H9 (cell line): ENCODE measurements at regions not wholly inside any gene's neighbourhood (a gene's known extent, or its start where the extent isn't known, plus 50 kb on each side); places are given as distances from the start of the nearest gene placed in this dataset.

Experiments used
- DNase-seq: peaks from one replicate; pipeline ENCODE4 v3.0.0-alpha.2; 2017
- H2AFZ ChIP-seq: one replicate; pipeline ENCODE4 v1.6.1; 2013; ENCODE audit warnings: mild to moderate bottlenecking, low read length, control low read depth, moderate library complexity
- H2AK5ac ChIP-seq: 2 replicates; pipeline ENCODE4 v1.6.1; 2013; ENCODE audit warnings: low read length, control low read depth, mixed read lengths; ENCODE audit not compliant: insufficient read length
- H2BK120ac ChIP-seq: one replicate; pipeline ENCODE4 v1.6.1; 2013; ENCODE audit warnings: low read depth, mild to moderate bottlenecking, low read length, control low read depth, inconsistent platforms; ENCODE audit not compliant: poor library complexity, severe bottlenecking
- H2BK12ac ChIP-seq: 2 replicates; pipeline ENCODE4 v1.6.1; 2013; ENCODE audit warnings: low read length, control low read depth, mixed read lengths, low read depth; ENCODE audit not compliant: insufficient read length
- H2BK15ac ChIP-seq: 2 replicates; pipeline ENCODE4 v1.6.1; 2013; ENCODE audit warnings: low read depth, low read length, control low read depth
- H2BK20ac ChIP-seq: one replicate; pipeline ENCODE4 v1.6.1; 2013; ENCODE audit warnings: low read depth, mild to moderate bottlenecking, low read length, control low read depth, inconsistent platforms; ENCODE audit not compliant: poor library complexity, severe bottlenecking
- H2BK5ac ChIP-seq: 2 replicates; pipeline ENCODE4 v1.6.1; 2013; ENCODE audit warnings: low read length, control low read depth, mixed read lengths; ENCODE audit not compliant: insufficient read length
- H3K14ac ChIP-seq: 2 replicates; pipeline ENCODE4 v1.6.1; 2013; ENCODE audit warnings: low read length, control low read depth; ENCODE audit not compliant: insufficient read depth
- H3K18ac ChIP-seq: 2 replicates; pipeline ENCODE4 v1.6.1; 2013; ENCODE audit warnings: low read depth, mild to moderate bottlenecking, mixed read lengths, low read length, control low read depth; ENCODE audit not compliant: insufficient read length
- H3K23ac ChIP-seq: 2 replicates; pipeline ENCODE4 v1.6.1; 2013; ENCODE audit warnings: low read length, control low read depth, mixed read lengths, low read depth; ENCODE audit not compliant: insufficient read length
- H3K23me2 ChIP-seq: 2 replicates; pipeline ENCODE4 v1.6.1; 2013; ENCODE audit warnings: low read depth, mild to moderate bottlenecking, mixed read lengths, low read length, control low read depth; ENCODE audit not compliant: insufficient read length, poor library complexity, severe bottlenecking
- H3K27ac ChIP-seq: 2 replicates; pipeline ENCODE4 v1.5.1; 2013; ENCODE audit warnings: low read length, control low read depth, mixed read lengths, low read depth; ENCODE audit not compliant: insufficient read length
- H3K27me3 ChIP-seq: 2 replicates; pipeline ENCODE4 v1.6.1; 2013; ENCODE audit warnings: low read length, control low read depth, inconsistent platforms; ENCODE audit not compliant: insufficient read depth
- H3K4ac ChIP-seq: 2 replicates; pipeline ENCODE4 v1.6.1; 2013; ENCODE audit warnings: low read depth, mild to moderate bottlenecking, control low read depth, inconsistent platforms, low read length, moderate library complexity
- H3K4me1 ChIP-seq: 2 replicates; pipeline ENCODE4 v1.6.1; 2013; ENCODE audit warnings: low read length, control low read depth, inconsistent platforms; ENCODE audit not compliant: insufficient read depth
- H3K4me2 ChIP-seq: 2 replicates; pipeline ENCODE4 v1.6.1; 2013; ENCODE audit warnings: low read length, control low read depth, mixed read lengths; ENCODE audit not compliant: insufficient read length, insufficient read depth
- H3K56ac ChIP-seq: 2 replicates; pipeline ENCODE4 v1.6.1; 2013; ENCODE audit warnings: low read depth, mild to moderate bottlenecking, mixed read lengths, low read length, control low read depth; ENCODE audit not compliant: insufficient read length
- H3K79me1 ChIP-seq: 2 replicates; pipeline ENCODE4 v1.6.1; 2013; ENCODE audit warnings: low read depth, mild to moderate bottlenecking, moderate library complexity, low read length, control low read depth, inconsistent platforms; ENCODE audit not compliant: insufficient read depth, poor library complexity, severe bottlenecking
- H3K79me2 ChIP-seq: 2 replicates; pipeline ENCODE4 v1.6.1; 2013; ENCODE audit warnings: low read length, control low read depth, inconsistent platforms; ENCODE audit not compliant: insufficient read depth
- H3K9ac ChIP-seq: 2 replicates; pipeline ENCODE4 v1.6.1; 2013; ENCODE audit warnings: low read length, control low read depth, mixed read lengths; ENCODE audit not compliant: insufficient read length; ENCODE audit errors: extremely low read depth
- H3K9me3 ChIP-seq: one replicate; pipeline ENCODE4 v1.6.1; 2013; ENCODE audit warnings: low read depth, low read length, inconsistent platforms; ENCODE audit not compliant: control insufficient read depth
- H3T11ph ChIP-seq: one replicate; pipeline ENCODE4 v1.6.1; 2013; ENCODE audit warnings: mild to moderate bottlenecking, low read length, control low read depth, inconsistent platforms
- H4K20me1 ChIP-seq: one replicate; pipeline ENCODE4 v1.6.1; 2013; ENCODE audit not compliant: control insufficient read depth, insufficient read length, insufficient read depth
- H4K5ac ChIP-seq: 2 replicates; pipeline ENCODE4 v1.6.1; 2013; ENCODE audit warnings: low read depth, mild to moderate bottlenecking, mixed read lengths, low read length, control low read depth; ENCODE audit not compliant: insufficient read length
- H4K8ac ChIP-seq: replicated peaks from 2 replicates; pipeline ENCODE4 v1.6.1; 2013; ENCODE audit warnings: low read length, control low read depth, mixed read lengths, low read depth; ENCODE audit not compliant: insufficient read length
- H4K91ac ChIP-seq: 2 replicates; pipeline ENCODE4 v1.6.1; 2013; ENCODE audit warnings: low read depth, mild to moderate bottlenecking, moderate library complexity, mixed read lengths, low read length, control low read depth; ENCODE audit not compliant: insufficient read length
- H3K27ac Mint-ChIP-seq, 3 experiments: 2 replicates in 2 of 3; 3 replicates in 1 of 3; pipeline ENCODE4 v1.8.0; 2020 to 2021; ENCODE audit warnings: mixed read lengths in 3 of 3, mild to moderate bottlenecking in 1 of 3, moderate library complexity in 1 of 3
- H3K27me3 Mint-ChIP-seq: 2 replicates; pipeline ENCODE4 v1.8.0; 2021; ENCODE audit warnings: low read depth, mild to moderate bottlenecking, moderate library complexity, mixed read lengths
- H3K36me3 Mint-ChIP-seq, 3 experiments: 2 replicates in 2 of 3; 3 replicates in 1 of 3; pipeline ENCODE4 v1.8.0; 2020 to 2021; ENCODE audit warnings: low read depth in 3 of 3, mixed read lengths in 3 of 3; ENCODE audit not compliant: insufficient read depth in 1 of 3
- H3K4me1 Mint-ChIP-seq, 2 experiments: 2 replicates each; pipeline ENCODE4 v1.8.0; 2020; ENCODE audit warnings: mixed read lengths in 2 of 2
- H3K4me3 Mint-ChIP-seq, 2 experiments: 2 replicates in 1 of 2; 3 replicates in 1 of 2; pipeline ENCODE4 v1.8.0; 2020 to 2021; ENCODE audit warnings: mild to moderate bottlenecking in 2 of 2, mixed read lengths in 2 of 2, moderate library complexity in 1 of 2
- H3K9me3 Mint-ChIP-seq, 2 experiments: 2 replicates in 1 of 2; 3 replicates in 1 of 2; pipeline ENCODE4 v1.8.0; 2020; ENCODE audit warnings: mild to moderate bottlenecking in 2 of 2, mixed read lengths in 2 of 2, moderate library complexity in 1 of 2
- CTCF ChIP-seq: fragments of 200-600 bp; sonication (generic); conservative IDR thresholded peaks from 3 replicates; pipeline ENCODE4 v1.8.0; 2021; ENCODE audit warnings: antibody characterized with exemption, mild to moderate bottlenecking
- WGBS: extraction: QIAGEN DNeasy Blood & Tissue Kit; methylation state at CpG from one replicate; pipeline ENCODE4 v1.1.7; 2013; ENCODE audit warnings: missing lambda C conversion rate, low lambda C conversion rate, mixed read lengths; ENCODE audit not compliant: insufficient read length; ENCODE audit errors: extremely low coverage; 5-methylcytosine and 5-hydroxymethylcytosine counted together

GRCh38 chrX:137432609-137433008 is 133.3 kb upstream of the ZIC3 start:
- peaks cover 3 to 11% (median 4%) of the 10 kb centered on the region in 3 experiments; a peak in 4 of 7 replicates for H3K36me3 Mint-ChIP-seq
- H3K18ac ChIP-seq: no peak overlapping the region
- H4K5ac ChIP-seq: no peak overlapping the region
- no peak overlapping the region for H4K8ac ChIP-seq
- no peak overlapping the region for H3K23ac ChIP-seq
- no peaks in the 10 kb centered on the region for H4K20me1 ChIP-seq
- peak; percentile 72 for TF ChIP-seq CTCF
- peaks cover 6% of the 10 kb centered on the region; the same call in 1 of the 2 replicates for H3K4me1 ChIP-seq
- H2BK5ac ChIP-seq: no peak overlapping the region
- no peak overlapping the region for H3K14ac ChIP-seq
- no peak overlapping the region for H3K4me3 Mint-ChIP-seq
- H2BK15ac ChIP-seq: no peak overlapping the region
- no peak overlapping the region for H2AFZ ChIP-seq
- no peaks in the 10 kb centered on the region for H3K9me3 ChIP-seq
- H4K91ac ChIP-seq: no peak overlapping the region
- H3K4me1 Mint-ChIP-seq: peaks cover 12 to 37% of the 10 kb centered on the region in 2 experiments
- peaks cover 10 to 60% of the 10 kb centered on the region in 2 experiments for H3K9me3 Mint-ChIP-seq
- no peak overlapping the region for H3K27ac ChIP-seq
- no peaks in the 10 kb centered on the region for H3K79me1 ChIP-seq
- no peak overlapping the region for H3K4me2 ChIP-seq
- no peak overlapping the region for H3K56ac ChIP-seq
- H3K4ac ChIP-seq: no peak overlapping the region
- H3K9ac ChIP-seq: no peak overlapping the region
- peak; percentile 61 for DNase-seq
- WGBS: no CpG with 5 or more reads among the region's 1 CpG
- no peak overlapping the region for H2AK5ac ChIP-seq
- H3T11ph ChIP-seq: no peak overlapping the region
- no peak overlapping the region for H2BK20ac ChIP-seq
- H3K27me3 ChIP-seq: peaks cover 1% of the 10 kb centered on the region; the same call in 1 of the 2 replicates
- no peak overlapping the region for H3K27ac Mint-ChIP-seq
- H3K79me2 ChIP-seq: no peaks in the 10 kb centered on the region
- peaks cover 43% of the 10 kb centered on the region for H3K27me3 Mint-ChIP-seq
- H2BK120ac ChIP-seq: no peak overlapping the region
- peaks cover 25% of the 10 kb centered on the region for H3K23me2 ChIP-seq
- no peak overlapping the region for H2BK12ac ChIP-seq
